ENCODE measurements at regions not wholly inside any gene's neighbourhood (a gene's known extent, or its start where the extent isn't known, plus 50 kb on each side); places are given as distances from the start of the nearest gene placed in this dataset.

GRCh38 chr13:87172166-87172835 is 498.9 kb upstream of the SLITRK5 start:
- TF ChIP-seq CTCF (conservative IDR thresholded peaks at IDR 0.05) (no peak), ZFX (IDR thresholded peaks at IDR 0.05) (no peak)
